BLaER1 (cell line): ENCODE measurements at regions not wholly inside any gene's neighbourhood (a gene's known extent, or its start where the extent isn't known, plus 50 kb on each side); places are given as distances from the start of the nearest gene placed in this dataset.

Experiments
- H3K27ac ChIP-seq: shearing (Covaris generic); formaldehyde crosslinking; 2 replicates; pipeline ENCODE4 v1.8.1; 2022
- H3K27me3 ChIP-seq: shearing (Covaris generic); formaldehyde crosslinking; 2 replicates; pipeline ENCODE4 v1.8.1; 2022
- H3K36me3 ChIP-seq: shearing (Covaris generic); formaldehyde crosslinking; 2 replicates; pipeline ENCODE4 v1.8.1; 2022
- H3K4me1 ChIP-seq: shearing (Covaris generic); formaldehyde crosslinking; 2 replicates; pipeline ENCODE4 v1.8.1; 2022
- H3K4me2 ChIP-seq: shearing (Covaris generic); formaldehyde crosslinking; 2 replicates; pipeline ENCODE4 v1.8.1; 2022
- H3K4me3 ChIP-seq: shearing (Covaris generic); formaldehyde crosslinking; 2 replicates; pipeline ENCODE4 v1.8.1; 2022
- H3K9ac ChIP-seq: shearing (Covaris generic); formaldehyde crosslinking; 2 replicates; pipeline ENCODE4 v1.8.1; 2022
- H3K9me3 ChIP-seq: shearing (Covaris generic); formaldehyde crosslinking; 2 replicates; pipeline ENCODE4 v1.8.1; 2022
- H4K20me1 ChIP-seq: shearing (Covaris generic); formaldehyde crosslinking; 2 replicates; pipeline ENCODE4 v1.8.1; 2022
- Cebpa-rat ChIP-seq: shearing (Covaris generic); IDR thresholded peaks from 2 replicates; pipeline ENCODE4 v1.8.1; 2022

GRCh38 chr16:80063031-80063712 is 462.6 kb upstream of the MAF start:
- Histone ChIP-seq H3K27ac (no peak overlapping the region), H3K4me1 (no peaks in the 10 kb centered on the region), H3K36me3 (no peaks in the 10 kb centered on the region), H4K20me1 (no peaks in the 10 kb centered on the region), H3K27me3 (no peaks in the 10 kb centered on the region), H3K9ac (no peak overlapping the region), H3K4me2 (no peak overlapping the region), H3K4me3 (no peak overlapping the region), H3K9me3 (no peaks in the 10 kb centered on the region)
- no peak for TF ChIP-seq Cebpa-rat

GRCh38 chr16:80062361-80063030 is 462.0 kb upstream of the MAF start:
- no peaks in the 10 kb centered on the region for H3K36me3 ChIP-seq
- H3K27me3 ChIP-seq: no peaks in the 10 kb centered on the region
- H3K9me3 ChIP-seq: no peaks in the 10 kb centered on the region
- no peak overlapping the region for H3K4me2 ChIP-seq
- TF ChIP-seq Cebpa-rat: no peak
- no peaks in the 10 kb centered on the region for H3K4me1 ChIP-seq
- H3K4me3 ChIP-seq: no peak overlapping the region
- H3K27ac ChIP-seq: no peak overlapping the region
- no peaks in the 10 kb centered on the region for H4K20me1 ChIP-seq
- no peak overlapping the region for H3K9ac ChIP-seq

- no peak overlapping the region for H3K4me3 ChIP-seq
- H3K9me3 ChIP-seq: no peaks in the 10 kb centered on the region
- no peaks in the 10 kb centered on the region for H4K20me1 ChIP-seq
- H3K4me2 ChIP-seq: no peak overlapping the region
- no peak overlapping the region for H3K27ac ChIP-seq
- no peaks in the 10 kb centered on the region for H3K4me1 ChIP-seq
- no peak overlapping the region for H3K9ac ChIP-seq
- H3K36me3 ChIP-seq: no peaks in the 10 kb centered on the region
- no peak for TF ChIP-seq Cebpa-rat
- H3K27me3 ChIP-seq: no peaks in the 10 kb centered on the region
Measured at GRCh38 chr16:80060470-80060869, 459.9 kb upstream of the MAF start.

- TF ChIP-seq Cebpa-rat: no peak
- H3K9ac ChIP-seq: no peak overlapping the region
- no peak overlapping the region for H3K27ac ChIP-seq
- no peaks in the 10 kb centered on the region for H3K27me3 ChIP-seq
- H3K9me3 ChIP-seq: no peaks in the 10 kb centered on the region
- no peak overlapping the region for H3K4me2 ChIP-seq
- no peak overlapping the region for H3K4me3 ChIP-seq
- no peaks in the 10 kb centered on the region for H3K4me1 ChIP-seq
- H3K36me3 ChIP-seq: no peaks in the 10 kb centered on the region
- H4K20me1 ChIP-seq: no peaks in the 10 kb centered on the region
Measured at GRCh38 chr16:80059836-80060235, 459.3 kb upstream of the MAF start.

- Histone ChIP-seq H3K36me3 (no peaks in the 10 kb centered on the region), H3K27ac (no peak overlapping the region), H3K4me2 (no peak overlapping the region), H3K4me3 (no peak overlapping the region), H3K9ac (no peak overlapping the region), H3K4me1 (no peaks in the 10 kb centered on the region), H4K20me1 (no peaks in the 10 kb centered on the region), H3K9me3 (no peaks in the 10 kb centered on the region), H3K27me3 (no peaks in the 10 kb centered on the region)
- no peak for TF ChIP-seq Cebpa-rat
Measured at GRCh38 chr16:80058214-80058613, 457.7 kb upstream of the MAF start.

- no peak for TF ChIP-seq Cebpa-rat
- Histone ChIP-seq H3K9ac (no peak overlapping the region), H3K4me3 (no peak overlapping the region), H3K4me1 (no peaks in the 10 kb centered on the region), H3K9me3 (no peaks in the 10 kb centered on the region), H3K27me3 (no peaks in the 10 kb centered on the region), H3K36me3 (no peaks in the 10 kb centered on the region), H3K4me2 (no peak overlapping the region), H3K27ac (no peak overlapping the region), H4K20me1 (no peaks in the 10 kb centered on the region)
Measured at GRCh38 chr16:80056324-80056723, 455.8 kb upstream of the MAF start.

- Histone ChIP-seq H3K4me2 (no peak overlapping the region), H3K27ac (no peak overlapping the region), H3K9me3 (no peaks in the 10 kb centered on the region)
Measured at GRCh38 chr16:80055831-80056230, 455.3 kb upstream of the MAF start.

GRCh38 chr16:80054647-80055046 is 454.1 kb upstream of the MAF start:
- Histone ChIP-seq H3K4me3 (no peak overlapping the region), H3K27ac (no peak overlapping the region), H3K9me3 (no peaks in the 10 kb centered on the region), H3K4me1 (no peaks in the 10 kb centered on the region), H3K9ac (no peak overlapping the region), H3K27me3 (no peaks in the 10 kb centered on the region), H3K36me3 (no peaks in the 10 kb centered on the region), H3K4me2 (no peak overlapping the region), H4K20me1 (no peaks in the 10 kb centered on the region)
- TF ChIP-seq Cebpa-rat: no peak

More at GRCh38 chr16:80055831-80056230, 455.3 kb upstream of the MAF start:
- H4K20me1 ChIP-seq: no peaks in the 10 kb centered on the region
- H3K4me1 ChIP-seq: no peaks in the 10 kb centered on the region
- H3K9ac ChIP-seq: no peak overlapping the region
- no peak overlapping the region for H3K4me3 ChIP-seq
- no peak for TF ChIP-seq Cebpa-rat
- H3K27me3 ChIP-seq: no peaks in the 10 kb centered on the region
- no peaks in the 10 kb centered on the region for H3K36me3 ChIP-seq

- Histone ChIP-seq H3K36me3 (no peaks in the 10 kb centered on the region), H3K27ac (no peak overlapping the region), H3K27me3 (no peaks in the 10 kb centered on the region), H3K4me1 (no peaks in the 10 kb centered on the region), H4K20me1 (no peaks in the 10 kb centered on the region), H3K9ac (no peak overlapping the region), H3K4me3 (no peak overlapping the region), H3K4me2 (no peak overlapping the region), H3K9me3 (no peaks in the 10 kb centered on the region)
- TF ChIP-seq Cebpa-rat: no peak
Measured at GRCh38 chr16:80051040-80051439, 450.5 kb upstream of the MAF start.

- Histone ChIP-seq H3K9me3 (no peaks in the 10 kb centered on the region), H3K27me3 (no peaks in the 10 kb centered on the region), H3K4me2 (no peak overlapping the region), H3K4me1 (no peaks in the 10 kb centered on the region), H3K9ac (no peak overlapping the region), H3K27ac (no peak overlapping the region), H3K4me3 (no peak overlapping the region), H3K36me3 (no peaks in the 10 kb centered on the region), H4K20me1 (no peaks in the 10 kb centered on the region)
- TF ChIP-seq Cebpa-rat: no peak
Measured at GRCh38 chr16:80048250-80048649, 447.7 kb upstream of the MAF start.
